NB4 (cell line): ENCODE measurements at regions not wholly inside any gene's neighbourhood (a gene's known extent, or its start where the extent isn't known, plus 50 kb on each side); places are given as distances from the start of the nearest gene placed in this dataset.

Experiments used
- POLR2A ChIP-seq: IDR thresholded peaks from 2 replicates; pipeline ENCODE4 v1.6.1; 2011; ENCODE audit warnings: mild to moderate bottlenecking; ENCODE audit not compliant: insufficient read length; ENCODE audit errors: extremely low read depth
- TF ChIP-seq, protein P1 (sequence below): IDR thresholded peaks from one replicate; pipeline ENCODE4 v1.5.1; 2012; ENCODE audit warnings: low read depth, low read length

DNA sequence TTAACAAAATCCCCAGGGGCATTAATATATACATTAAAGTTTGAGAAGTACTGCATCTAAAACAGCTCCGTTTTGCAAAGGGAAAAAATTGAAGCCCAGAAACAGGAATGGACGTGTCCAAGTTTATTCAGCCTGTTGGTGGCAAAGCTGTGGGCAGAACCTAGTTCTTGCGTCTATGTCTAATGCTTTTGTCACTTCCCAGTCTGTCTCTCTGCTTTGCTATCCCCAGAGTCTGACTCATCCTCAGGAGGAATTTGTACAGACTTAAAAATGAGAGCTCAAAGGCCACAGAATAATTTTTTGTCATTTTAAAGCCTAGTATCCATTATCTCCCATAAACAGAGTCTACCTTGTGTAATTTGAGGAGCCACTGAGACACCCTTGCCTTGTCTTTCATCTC lies 330.9 kb upstream of the GRIA1 start:
- TF ChIP-seq, protein P1, sequence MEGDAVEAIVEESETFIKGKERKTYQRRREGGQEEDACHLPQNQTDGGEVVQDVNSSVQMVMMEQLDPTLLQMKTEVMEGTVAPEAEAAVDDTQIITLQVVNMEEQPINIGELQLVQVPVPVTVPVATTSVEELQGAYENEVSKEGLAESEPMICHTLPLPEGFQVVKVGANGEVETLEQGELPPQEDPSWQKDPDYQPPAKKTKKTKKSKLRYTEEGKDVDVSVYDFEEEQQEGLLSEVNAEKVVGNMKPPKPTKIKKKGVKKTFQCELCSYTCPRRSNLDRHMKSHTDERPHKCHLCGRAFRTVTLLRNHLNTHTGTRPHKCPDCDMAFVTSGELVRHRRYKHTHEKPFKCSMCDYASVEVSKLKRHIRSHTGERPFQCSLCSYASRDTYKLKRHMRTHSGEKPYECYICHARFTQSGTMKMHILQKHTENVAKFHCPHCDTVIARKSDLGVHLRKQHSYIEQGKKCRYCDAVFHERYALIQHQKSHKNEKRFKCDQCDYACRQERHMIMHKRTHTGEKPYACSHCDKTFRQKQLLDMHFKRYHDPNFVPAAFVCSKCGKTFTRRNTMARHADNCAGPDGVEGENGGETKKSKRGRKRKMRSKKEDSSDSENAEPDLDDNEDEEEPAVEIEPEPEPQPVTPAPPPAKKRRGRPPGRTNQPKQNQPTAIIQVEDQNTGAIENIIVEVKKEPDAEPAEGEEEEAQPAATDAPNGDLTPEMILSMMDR: no peak
- TF ChIP-seq POLR2A: no peak
